GM23248 (cell line): ENCODE measurements at regions not wholly inside any gene's neighbourhood (a gene's known extent, or its start where the extent isn't known, plus 50 kb on each side); places are given as distances from the start of the nearest gene placed in this dataset.

Experiments used
- DNase-seq: peaks from one replicate; pipeline ENCODE4 v3.0.0-alpha.2; 2015
- H2AFZ ChIP-seq: fragments of 200-600 bp; sonication (generic); 2 replicates; pipeline ENCODE4 v1.6.1; 2016; ENCODE audit warnings: antibody characterized with exemption
- H3F3A ChIP-seq: fragments of 200-600 bp; sonication (generic); 2 replicates; pipeline ENCODE4 v1.6.1; 2016; ENCODE audit warnings: mild to moderate bottlenecking, antibody characterized with exemption, mixed run types; ENCODE audit not compliant: insufficient read depth
- H3K27ac ChIP-seq: fragments of 200-600 bp; sonication (generic); 2 replicates; pipeline ENCODE4 v1.5.1; 2016; ENCODE audit warnings: mild to moderate bottlenecking
- H3K27me3 ChIP-seq: fragments of 200-600 bp; sonication (generic); replicated peaks from 2 replicates; pipeline ENCODE4 v1.6.1; 2016; ENCODE audit warnings: mild to moderate bottlenecking; ENCODE audit not compliant: insufficient read depth
- H3K36me3 ChIP-seq: fragments of 200-600 bp; sonication (generic); 2 replicates; pipeline ENCODE4 v1.6.1; 2016; ENCODE audit warnings: low read depth, mild to moderate bottlenecking
- H3K4me1 ChIP-seq: fragments of 200-600 bp; sonication (generic); 2 replicates; pipeline ENCODE4 v1.6.1; 2016; ENCODE audit warnings: mild to moderate bottlenecking; ENCODE audit not compliant: insufficient read depth
- H3K4me2 ChIP-seq: fragments of 200-600 bp; sonication (generic); one replicate; pipeline ENCODE4 v1.6.1; 2016; ENCODE audit warnings: mild to moderate bottlenecking; ENCODE audit not compliant: unreplicated experiment
- H3K4me3 ChIP-seq: fragments of 200-600 bp; sonication (generic); 2 replicates; pipeline ENCODE4 v1.5.1; 2016; ENCODE audit warnings: mild to moderate bottlenecking
- H3K79me2 ChIP-seq: fragments of 200-600 bp; sonication (generic); 2 replicates; pipeline ENCODE4 v1.6.1; 2016; ENCODE audit warnings: mild to moderate bottlenecking; ENCODE audit not compliant: insufficient read depth
- H3K9ac ChIP-seq: fragments of 200-600 bp; sonication (generic); 2 replicates; pipeline ENCODE4 v1.6.1; 2016; ENCODE audit warnings: mild to moderate bottlenecking
- H3K9me2 ChIP-seq: fragments of 200-600 bp; sonication (generic); 2 replicates; pipeline ENCODE4 v1.6.1; 2016; ENCODE audit warnings: mixed run types, mild to moderate bottlenecking, moderate library complexity; ENCODE audit not compliant: insufficient read depth
- H3K9me3 ChIP-seq: fragments of 200-600 bp; sonication (generic); one replicate; pipeline ENCODE4 v1.6.1; 2017; ENCODE audit warnings: low read depth
- H4K20me1 ChIP-seq: fragments of 200-600 bp; sonication (generic); 2 replicates; pipeline ENCODE4 v1.6.0; 2016; ENCODE audit not compliant: insufficient read depth
- EZH2 ChIP-seq: fragments of 200-600 bp; sonication (generic); IDR thresholded peaks from 2 replicates; pipeline ENCODE4 v1.6.1; 2018; ENCODE audit warnings: antibody characterized with exemption, mild to moderate bottlenecking; ENCODE audit not compliant: insufficient read depth, poor library complexity, severe bottlenecking
- EZH2phosphoT487 ChIP-seq: fragments of 200-600 bp; sonication (generic); IDR thresholded peaks from 2 replicates; pipeline ENCODE4 v1.6.1; 2018; ENCODE audit warnings: antibody characterized with exemption, moderate library complexity, mild to moderate bottlenecking, low read depth; ENCODE audit not compliant: insufficient read depth
- WGBS, 2 experiments: methylation state at CpG; one replicate each; pipeline ENCODE4 v1.1.6; 2015 to 2017; ENCODE audit warnings: low lambda C conversion rate in 2 of 2, low coverage in 1 of 2; ENCODE audit errors: missing lambda C conversion rate in 2 of 2; 5-methylcytosine and 5-hydroxymethylcytosine counted together
- in situ Hi-C: fragments of 300-500 bp; cut with MboI; formaldehyde crosslinking; loops from 2 replicates; pipeline ENCODE4 v1.15.0; 2020

- in situ Hi-C loops, result no loop called here
- no peak for TF ChIP-seq EZH2phosphoT487
- no peak for TF ChIP-seq EZH2
- WGBS, 2 experiments, result 73 to 75% methylated on average over 12 of the region's 12 CpGs
Measured at GRCh38 chr20:50355590-50356524, 154.3 kb upstream of the PTPN1 start.

GRCh38 chr20:50356525-50356885 lies 153.7 kb upstream of the PTPN1 start:
- Histone ChIP-seq H4K20me1 (no peaks in the 10 kb centered on the region), H2AFZ (no peak overlapping the region), H3K4me2 (no peak overlapping the region), H3K27me3 (no peaks in the 10 kb centered on the region), H3K9me3 (no peaks in the 10 kb centered on the region), H3K27ac (no peak overlapping the region), H3K9ac (no peak overlapping the region), H3K36me3 (no peaks in the 10 kb centered on the region), H3K4me1 (no peaks in the 10 kb centered on the region), H3K9me2 (no peaks in the 10 kb centered on the region), H3K4me3 (no peak overlapping the region), H3K79me2 (no peaks in the 10 kb centered on the region), H3F3A (no peaks in the 10 kb centered on the region)
- TF ChIP-seq EZH2 (no peak), EZH2phosphoT487 (no peak)
- in situ Hi-C loops, result no loop called here
- 36 to 42% methylated on average over 13 to 14 of the region's 14 CpGs for WGBS, 2 experiments
- DNase-seq, result no peak

More at GRCh38 chr20:50355590-50356524, 154.3 kb upstream of the PTPN1 start:
- H3K4me2 ChIP-seq, result no peak overlapping the region
- H3K27ac ChIP-seq, result no peak overlapping the region
- H3K9ac ChIP-seq, result no peak overlapping the region
- H2AFZ ChIP-seq, result no peak overlapping the region
- no peaks in the 10 kb centered on the region for H3K79me2 ChIP-seq
- no peaks in the 10 kb centered on the region for H3F3A ChIP-seq
- H3K4me3 ChIP-seq, result no peak overlapping the region
- no peaks in the 10 kb centered on the region for H3K27me3 ChIP-seq
- no peaks in the 10 kb centered on the region for H3K9me2 ChIP-seq
- no peaks in the 10 kb centered on the region for H4K20me1 ChIP-seq
- H3K4me1 ChIP-seq, result no peaks in the 10 kb centered on the region
- H3K36me3 ChIP-seq, result no peaks in the 10 kb centered on the region
- no peaks in the 10 kb centered on the region for H3K9me3 ChIP-seq
- DNase-seq, result no peak

GRCh38 chr20:50356962-50357782 lies 153.0 kb upstream of the PTPN1 start:
- H3K36me3 ChIP-seq, result no peaks in the 10 kb centered on the region
- no peaks in the 10 kb centered on the region for H3K79me2 ChIP-seq
- in situ Hi-C loops, result no loop called here
- TF ChIP-seq EZH2phosphoT487, result no peak
- TF ChIP-seq EZH2, result no peak
- no peaks in the 10 kb centered on the region for H3K9me2 ChIP-seq
- H3K4me3 ChIP-seq, result no peak overlapping the region
- no peaks in the 10 kb centered on the region for H3F3A ChIP-seq
- H3K9ac ChIP-seq, result no peak overlapping the region
- H3K27me3 ChIP-seq, result no peaks in the 10 kb centered on the region
- H3K27ac ChIP-seq, result no peak overlapping the region
- no peaks in the 10 kb centered on the region for H3K4me1 ChIP-seq
- no peaks in the 10 kb centered on the region for H4K20me1 ChIP-seq
- WGBS, 2 experiments, result 83 to 84% methylated on average over 16 of the region's 16 CpGs
- H3K9me3 ChIP-seq, result no peaks in the 10 kb centered on the region
- no peak overlapping the region for H2AFZ ChIP-seq
- DNase-seq, result no peak
- no peak overlapping the region for H3K4me2 ChIP-seq

GRCh38 chr20:50357783-50358161 lies 152.4 kb upstream of the PTPN1 start:
- Histone ChIP-seq H3K4me1 (no peaks in the 10 kb centered on the region), H3K4me3 (no peak overlapping the region), H3K79me2 (no peaks in the 10 kb centered on the region), H3F3A (no peaks in the 10 kb centered on the region), H2AFZ (no peak overlapping the region), H3K9me2 (no peaks in the 10 kb centered on the region), H3K4me2 (no peak overlapping the region), H3K27me3 (no peaks in the 10 kb centered on the region), H3K9ac (no peak overlapping the region), H4K20me1 (no peaks in the 10 kb centered on the region), H3K36me3 (no peaks in the 10 kb centered on the region), H3K27ac (no peak overlapping the region), H3K9me3 (no peaks in the 10 kb centered on the region)
- WGBS, 2 experiments, result 78 to 79% methylated on average over 6 of the region's 6 CpGs
- DNase-seq, result no peak
- no peak for TF ChIP-seq EZH2
- no peak for TF ChIP-seq EZH2phosphoT487
- in situ Hi-C loops, result no loop called here
